ENCODE measurements at regions not wholly inside any gene's neighbourhood (a gene's known extent, or its start where the extent isn't known, plus 50 kb on each side); places are given as distances from the start of the nearest gene placed in this dataset.
A peak's percentile ranks its signal among the peaks of the same experiment; 100 is the strongest.
"Not testable (repeated sequence)": the region's sequence is repeated elsewhere in the genome, so short reads cannot be mapped to it uniquely, and the experiment has no call there.

- no peak for DNase-seq (ENCODE audit: low read depth in 2 of 3, low spot score in 1 of 3)
Measured at GRCh38 chr10:91002656-91003055, 81.8 kb upstream of the ANKRD1 start.

GRCh38 chr10:91003379-91003778, 82.5 kb upstream of the ANKRD1 start:
- not testable (repeated sequence) for DNase-seq (ENCODE audit: low read depth in 2 of 3, low spot score in 1 of 3)

- not testable (repeated sequence) for DNase-seq (ENCODE audit: low read depth in 2 of 3, low spot score in 1 of 3)
Measured at GRCh38 chr10:91005276-91005675, 84.4 kb upstream of the ANKRD1 start.

DNA sequence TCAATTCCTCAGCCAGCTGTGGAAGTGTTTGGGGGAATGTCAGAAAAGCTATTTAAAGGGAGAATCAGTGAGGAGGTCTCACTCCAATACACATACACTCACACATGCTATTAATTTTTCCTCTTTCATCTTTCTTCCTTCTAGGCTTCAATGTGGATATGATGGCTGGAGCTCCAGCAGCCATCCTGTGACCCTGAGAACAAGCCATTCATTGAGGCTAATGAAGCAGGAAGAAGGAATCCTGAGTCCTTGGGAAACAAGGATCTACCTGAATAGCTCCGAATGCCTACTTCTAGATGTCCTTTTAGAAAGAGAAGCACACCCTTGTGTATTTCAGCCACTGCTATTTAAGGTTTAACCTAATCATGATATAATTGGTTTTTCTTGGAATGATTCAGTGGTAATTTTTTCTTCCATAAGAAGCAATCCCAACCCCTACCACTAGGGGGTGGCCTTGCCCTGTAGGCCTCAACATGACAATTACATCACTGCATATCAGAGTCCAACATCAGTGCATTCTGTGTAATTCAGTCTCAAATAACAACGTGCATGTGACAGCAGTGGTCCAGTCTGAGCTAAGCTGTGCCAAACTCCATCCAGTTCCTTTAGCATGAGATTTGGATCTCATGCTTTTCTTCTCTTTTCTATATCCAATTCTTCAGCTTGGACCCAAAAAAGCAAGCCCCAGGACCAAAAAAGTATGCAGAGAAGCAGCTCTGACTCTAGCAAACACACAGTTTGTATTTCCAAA, 85.3 kb upstream of the ANKRD1 start:
- DNase-seq (ENCODE audit: low read depth in 2 of 3, low spot score in 1 of 3), result peak; percentile 33 to 87 (median 50)

DNA sequence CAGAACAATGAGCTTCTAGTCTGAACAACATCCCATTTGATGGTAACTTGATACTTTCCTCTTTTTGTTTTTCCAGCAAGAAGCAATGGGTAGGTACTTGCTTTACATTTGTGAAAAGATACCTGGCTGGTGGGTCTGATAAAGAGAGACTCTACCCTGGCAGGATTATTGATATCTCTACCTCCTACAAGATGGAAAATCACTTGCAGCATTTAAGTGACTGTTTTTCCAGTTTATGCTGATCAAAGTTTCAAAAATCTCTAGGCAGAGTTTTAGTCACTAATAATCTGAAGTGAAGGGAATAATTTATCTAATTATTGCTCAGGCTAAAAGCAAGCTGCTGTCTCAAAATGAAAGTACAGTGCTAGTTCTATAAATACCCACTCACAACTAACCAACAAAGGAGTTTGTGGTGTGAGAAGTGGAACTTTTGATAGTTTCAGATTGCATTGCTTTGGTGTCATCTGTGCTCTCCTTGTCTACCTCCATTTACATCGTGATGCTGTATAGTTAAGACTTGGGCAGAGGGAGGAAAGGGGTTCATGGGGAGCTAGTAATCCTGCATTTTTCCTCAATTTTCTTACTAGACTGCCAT, 86.0 kb upstream of the ANKRD1 start:
- DNase-seq (ENCODE audit: low read depth in 2 of 3, low spot score in 1 of 3), result no peak

GRCh38 chr10:91007655-91008054, 86.8 kb upstream of the ANKRD1 start:
- no peak for DNase-seq (ENCODE audit: low read depth in 2 of 3, low spot score in 1 of 3)

DNA sequence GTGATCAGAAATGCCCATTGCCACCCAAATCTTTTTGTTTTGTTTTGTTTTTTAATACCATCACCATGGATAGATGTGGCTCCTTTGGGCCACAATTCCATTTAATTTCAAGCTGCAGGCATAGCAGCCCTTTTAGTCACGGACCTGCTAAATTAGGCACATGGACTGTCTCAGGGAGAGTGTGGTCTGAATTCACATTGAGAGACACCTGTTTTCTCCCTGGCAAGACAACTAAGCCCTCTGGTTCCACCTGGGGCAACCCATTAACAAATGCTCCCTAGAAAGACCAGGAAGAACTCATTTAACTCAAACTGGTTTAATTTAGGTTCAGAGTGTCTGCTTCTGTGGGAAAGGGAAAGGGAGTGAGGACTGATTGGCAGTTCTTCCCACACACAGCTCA, 88.2 kb upstream of the ANKRD1 start:
- no peak for DNase-seq (ENCODE audit: low read depth in 2 of 3, low spot score in 1 of 3)

GRCh38 chr10:91010952-91011351, 90.1 kb upstream of the ANKRD1 start:
- DNase-seq (ENCODE audit: low read depth in 2 of 3, low spot score in 1 of 3), result no peak

GRCh38 chr10:91012502-91012901, 91.6 kb upstream of the ANKRD1 start:
- DNase-seq (ENCODE audit: low read depth in 2 of 3, low spot score in 1 of 3), result no peak

DNA sequence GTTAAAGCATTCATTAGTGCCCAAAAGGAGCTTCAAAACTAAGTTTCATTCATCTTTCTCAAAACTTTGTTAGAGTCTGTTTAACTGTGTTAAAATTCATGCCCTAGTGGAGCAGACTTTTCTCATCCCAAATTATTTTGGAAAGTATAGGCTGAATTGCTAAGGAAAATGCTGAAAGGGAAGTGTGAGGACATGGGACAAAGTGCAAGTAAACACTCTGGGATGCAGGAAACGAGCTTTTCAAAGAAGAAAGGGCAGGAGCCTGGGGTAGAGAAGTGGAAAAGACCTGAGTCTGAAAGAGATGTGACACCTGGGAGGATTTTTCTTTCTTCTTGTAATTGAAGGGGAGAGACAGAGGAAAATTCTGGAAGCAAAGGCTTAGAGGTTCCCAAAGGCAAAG, 93.1 kb upstream of the ANKRD1 start:
- no peak for DNase-seq (ENCODE audit: low read depth in 2 of 3, low spot score in 1 of 3)

DNA sequence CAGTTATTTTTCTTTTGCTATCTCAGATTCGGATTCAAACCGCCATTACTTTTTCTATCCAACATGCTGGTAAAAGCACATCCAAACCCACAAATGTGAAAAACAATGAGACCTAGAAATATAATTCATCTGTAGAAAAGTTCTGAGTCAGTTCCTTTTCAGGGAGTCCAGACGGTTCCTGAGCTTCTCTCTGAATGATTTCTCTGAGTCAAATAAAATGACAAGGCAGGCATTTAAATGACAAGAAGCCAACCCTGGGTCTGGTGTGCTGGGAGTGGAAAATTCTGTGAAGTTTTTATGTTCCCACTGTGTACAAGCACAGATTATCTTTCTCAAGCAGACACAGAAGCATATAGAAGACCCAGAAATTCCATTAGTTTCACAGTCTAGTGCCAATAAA, 96.3 kb upstream of the ANKRD1 start:
- DNase-seq (ENCODE audit: low read depth in 2 of 3, low spot score in 1 of 3), result no peak

DNA sequence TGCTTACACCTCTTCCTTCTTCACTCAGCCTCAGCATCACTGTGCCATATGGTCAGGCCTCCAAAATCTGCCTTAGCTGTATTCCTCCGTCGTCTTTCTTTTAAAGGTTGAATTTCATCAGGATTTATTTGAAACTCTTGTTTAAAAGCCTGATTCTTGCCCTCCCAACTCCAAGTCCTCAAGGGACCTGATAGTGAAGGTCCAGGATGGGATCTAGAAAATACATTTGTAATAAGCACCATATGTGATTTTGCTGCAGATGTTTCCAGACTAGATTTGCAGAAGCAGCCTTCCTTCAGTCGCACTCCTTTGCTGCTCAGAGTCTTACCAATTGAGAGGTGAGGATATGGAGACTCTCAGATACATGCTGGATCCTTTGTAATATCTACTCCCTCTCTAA, 101.0 kb upstream of the ANKRD1 start:
- no peak for DNase-seq (ENCODE audit: low read depth in 2 of 3, low spot score in 1 of 3)

DNA sequence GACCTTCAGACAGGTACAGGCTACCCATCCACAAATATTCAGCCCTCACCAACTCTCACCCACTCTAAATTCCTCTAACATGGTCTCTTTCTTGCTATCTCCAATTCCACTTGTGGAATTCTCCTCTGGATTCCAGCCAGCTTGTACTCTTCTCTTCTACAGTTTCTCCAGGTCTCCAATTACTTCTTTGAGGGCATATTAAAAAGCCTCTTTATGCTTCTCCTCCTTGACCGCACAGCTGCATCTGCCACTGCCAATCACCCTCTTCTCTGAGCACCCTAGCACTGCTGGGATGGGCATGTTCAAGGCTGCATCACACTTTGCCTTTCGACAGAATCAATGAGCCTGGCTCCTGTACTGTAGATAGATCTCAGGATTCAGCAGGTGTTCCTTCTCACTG, 101.5 kb upstream of the ANKRD1 start:
- no peak for DNase-seq (ENCODE audit: low read depth in 2 of 3, low spot score in 1 of 3)

- DNase-seq (ENCODE audit: low read depth in 2 of 3, low spot score in 1 of 3), result no peak
Measured at GRCh38 chr10:91022924-91023699, 102.2 kb upstream of the ANKRD1 start.

GRCh38 chr10:91023700-91024398, 103.0 kb upstream of the ANKRD1 start:
- DNase-seq (ENCODE audit: low read depth in 2 of 3, low spot score in 1 of 3), result no peak

DNA sequence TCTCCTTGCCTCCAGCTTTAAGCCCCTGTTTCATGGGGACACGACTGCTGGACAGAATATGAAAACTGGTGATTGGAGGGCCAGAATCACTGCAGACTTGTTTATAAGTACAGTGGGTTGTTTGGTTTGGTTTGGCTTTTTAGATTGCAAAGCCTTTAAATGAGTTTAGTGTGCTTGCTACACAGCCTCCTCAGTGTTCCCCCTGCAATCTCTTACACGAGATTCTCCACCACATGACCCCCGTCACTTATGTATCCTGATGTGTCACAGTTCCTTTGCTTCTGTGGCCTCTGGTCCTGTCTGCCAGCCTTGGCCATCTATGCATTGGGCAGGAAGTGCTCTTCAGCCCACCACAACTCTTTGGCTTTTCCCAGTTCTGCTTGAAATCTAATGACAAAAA, 103.7 kb upstream of the ANKRD1 start:
- no peak for DNase-seq (ENCODE audit: low read depth in 2 of 3, low spot score in 1 of 3)

- DNase-seq (ENCODE audit: low read depth in 2 of 3, low spot score in 1 of 3), result no peak
Measured at GRCh38 chr10:91032611-91033206, 111.8 kb upstream of the ANKRD1 start.

GRCh38 chr10:91033324-91033950, 112.5 kb upstream of the ANKRD1 start:
- DNase-seq (ENCODE audit: low read depth in 2 of 3, low spot score in 1 of 3), result no peak

GRCh38 chr10:91034042-91034441, 113.2 kb upstream of the ANKRD1 start:
- peak in 1 of 3 donors; percentile 12 for DNase-seq (ENCODE audit: low read depth in 2 of 3, low spot score in 1 of 3)

GRCh38 chr10:91034494-91035159, 113.7 kb upstream of the ANKRD1 start:
- DNase-seq (ENCODE audit: low read depth in 2 of 3, low spot score in 1 of 3), result no peak
